WTC11 (cell line): ENCODE measurements at regions not wholly inside any gene's neighbourhood (a gene's known extent, or its start where the extent isn't known, plus 50 kb on each side); places are given as distances from the start of the nearest gene placed in this dataset.

Experiments used
- ATAC-seq: fragments of 200-7000 bp; cut with Tn5 transposase; 2 replicates; pipeline ENCODE4 v1.10.0; 2021; ENCODE audit warnings: mild to moderate bottlenecking, moderate library complexity
- CTCF ChIA-PET: fragments of 300-600 bp; sonication (Branson Sonifier 250); formaldehyde crosslinking; loops from one replicate; lab custom pipeline; 2021; ENCODE audit warnings: antibody characterized with exemption; lab: Charles Lee
- POLR2A ChIA-PET: fragments of 350-600 bp; sonication (Branson Sonifier 250); formaldehyde crosslinking; loops from one replicate; lab custom pipeline; 2021; ENCODE audit warnings: antibody characterized with exemption; lab: Charles Lee
- DNase-seq: peaks from one replicate; pipeline ENCODE4 v3.0.0; 2021; ENCODE audit warnings: low spot score
- H3K27ac Mint-ChIP-seq: 2 replicates; pipeline ENCODE4 v1.8.0; 2021; ENCODE audit warnings: mixed read lengths
- H3K27me3 Mint-ChIP-seq: 2 replicates; pipeline ENCODE4 v1.8.0; 2021; ENCODE audit warnings: low read depth, mild to moderate bottlenecking, moderate library complexity, mixed read lengths
- H3K36me3 Mint-ChIP-seq: 2 replicates; pipeline ENCODE4 v1.8.0; 2021; ENCODE audit warnings: mixed read lengths
- H3K4me1 Mint-ChIP-seq: 2 replicates; pipeline ENCODE4 v1.8.0; 2022; ENCODE audit warnings: mixed read lengths
- H3K4me3 Mint-ChIP-seq: 2 replicates; pipeline ENCODE4 v1.8.0; 2021; ENCODE audit warnings: mild to moderate bottlenecking, moderate library complexity, mixed read lengths
- H3K9me3 Mint-ChIP-seq: 2 replicates; pipeline ENCODE4 v1.8.0; 2021; ENCODE audit warnings: mixed read lengths
- ATF1 ChIP-seq: sonication (generic); formaldehyde crosslinking; IDR thresholded peaks from 2 replicates; pipeline ENCODE4 v1.8.1; 2023; ENCODE audit warnings: mild to moderate bottlenecking, moderate library complexity, missing genetic modification reagents
- CBFB ChIP-seq: sonication (generic); formaldehyde crosslinking; IDR thresholded peaks from 2 replicates; pipeline ENCODE4 v1.8.1; 2022; ENCODE audit warnings: mild to moderate bottlenecking, low read depth, missing genetic modification reagents
- E2F5 ChIP-seq: sonication (generic); formaldehyde crosslinking; IDR thresholded peaks from 2 replicates; pipeline ENCODE4 v1.8.1; 2022; ENCODE audit warnings: mild to moderate bottlenecking, moderate library complexity, missing genetic modification reagents
- EMX1 ChIP-seq: fragments of 250-450 bp; sonication (Bioruptor Pico); IDR thresholded peaks from 2 replicates; pipeline ENCODE4 v1.8.0; 2021; ENCODE audit warnings: mild to moderate bottlenecking
- GABPB1 ChIP-seq: sonication (generic); formaldehyde crosslinking; IDR thresholded peaks from 2 replicates; pipeline ENCODE4 v1.8.1; 2023; ENCODE audit warnings: mild to moderate bottlenecking, missing genetic modification reagents
- JAZF1 ChIP-seq: fragments of 250-450 bp; sonication (Bioruptor Pico); IDR thresholded peaks from 2 replicates; pipeline ENCODE4 v1.9.0; 2021; ENCODE audit warnings: moderate library complexity, mild to moderate bottlenecking, inconsistent platforms
- NR1H2 ChIP-seq: sonication (generic); formaldehyde crosslinking; IDR thresholded peaks from 2 replicates; pipeline ENCODE4 v1.9.0; 2021; ENCODE audit warnings: mild to moderate bottlenecking, moderate library complexity, missing genetic modification reagents
- RORB ChIP-seq: fragments of 250-450 bp; sonication (Bioruptor Pico); IDR thresholded peaks from 2 replicates; pipeline ENCODE4 v1.9.0; 2021; ENCODE audit warnings: mild to moderate bottlenecking
- TCF7 ChIP-seq: sonication (generic); formaldehyde crosslinking; IDR thresholded peaks from 2 replicates; pipeline ENCODE4 v1.8.0; 2022; ENCODE audit warnings: mild to moderate bottlenecking, low read depth, missing genetic modification reagents, moderate library complexity
- ZNF232 ChIP-seq: sonication (generic); formaldehyde crosslinking; IDR thresholded peaks from 2 replicates; pipeline ENCODE4 v1.8.0; 2022; ENCODE audit warnings: mild to moderate bottlenecking, missing genetic modification reagents
- ZNF263 ChIP-seq: sonication (generic); formaldehyde crosslinking; IDR thresholded peaks from 2 replicates; pipeline ENCODE4 v1.8.1; 2022; ENCODE audit warnings: low read depth, mild to moderate bottlenecking, moderate library complexity, missing genetic modification reagents
- ZNF396 ChIP-seq: fragments of 250-450 bp; sonication (Bioruptor Pico); IDR thresholded peaks from 2 replicates; pipeline ENCODE4 v1.8.0; 2021; ENCODE audit warnings: mild to moderate bottlenecking, moderate library complexity, borderline replicate concordance
- ZNF416 ChIP-seq: fragments of 250-450 bp; sonication (Bioruptor Pico); IDR thresholded peaks from 2 replicates; pipeline ENCODE4 v1.9.0; 2021; ENCODE audit warnings: mild to moderate bottlenecking, inconsistent platforms
- TF ChIP-seq, protein P1 (sequence below): sonication (generic); formaldehyde crosslinking; IDR thresholded peaks from 2 replicates; pipeline ENCODE4 v1.8.1; 2022; ENCODE audit warnings: low read depth, missing genetic modification reagents, borderline replicate concordance
- TF ChIP-seq, protein P2 (sequence below): sonication (generic); formaldehyde crosslinking; IDR thresholded peaks from 2 replicates; pipeline ENCODE4 v1.8.0; 2022; ENCODE audit warnings: mild to moderate bottlenecking, missing genetic modification reagents
- TF ChIP-seq, protein P3 (sequence below): sonication (generic); formaldehyde crosslinking; IDR thresholded peaks from 2 replicates; pipeline ENCODE4 v1.8.0; 2023; ENCODE audit warnings: missing genetic modification reagents, mild to moderate bottlenecking, borderline replicate concordance
- TF ChIP-seq, protein P4 (sequence below): sonication (generic); formaldehyde crosslinking; IDR thresholded peaks from 2 replicates; pipeline ENCODE4 v1.8.1; 2023; ENCODE audit warnings: mild to moderate bottlenecking, missing genetic modification reagents, moderate library complexity

DNA sequence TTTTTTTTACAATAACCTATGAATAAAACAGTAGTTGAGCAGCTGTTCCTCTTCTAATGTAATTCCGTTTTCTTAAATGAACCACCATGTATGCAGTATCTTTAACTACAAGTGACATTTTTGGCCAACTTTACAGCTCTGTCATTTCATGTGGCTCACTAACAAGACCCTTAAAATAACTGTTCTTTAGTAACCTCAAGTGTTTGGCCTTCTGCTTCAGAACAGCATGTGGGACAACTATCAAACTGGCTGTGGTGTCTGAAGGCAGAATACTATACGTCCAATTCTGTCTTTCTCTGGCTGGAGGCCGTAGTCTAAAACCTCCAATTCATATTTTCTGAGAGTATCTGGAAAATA, 391.4 kb downstream of the NNT start:
- H3K27me3 Mint-ChIP-seq: no peaks in the 10 kb centered on the region
- DNase-seq (no peak), ATAC-seq (no peak)
- no peaks in the 10 kb centered on the region for H3K36me3 Mint-ChIP-seq
- no peak overlapping the region for H3K4me3 Mint-ChIP-seq
- CTCF ChIA-PET: no interaction called here
- peaks cover 4% of the 10 kb centered on the region; the same call in 1 of the 2 replicates for H3K9me3 Mint-ChIP-seq
- no peak overlapping the region for H3K27ac Mint-ChIP-seq
- TF ChIP-seq ZNF396 (no peak), CBFB (no peak)
- TF ChIP-seq, all 79 proteins: peak for 0
- POLR2A ChIA-PET: no interaction called here
- peaks cover 25% of the 10 kb centered on the region for H3K4me1 Mint-ChIP-seq

GRCh38 chr5:43993634-43994351, 390.8 kb downstream of the NNT start:
- Mint-ChIP-seq H3K4me3 (no peak overlapping the region), H3K27me3 (no peaks in the 10 kb centered on the region), H3K27ac (no peak overlapping the region), H3K36me3 (no peaks in the 10 kb centered on the region), H3K4me1 (peaks cover 25% of the 10 kb centered on the region), H3K9me3 (peaks cover 4% of the 10 kb centered on the region; the same call in 1 of the 2 replicates)
- TF ChIP-seq TCF7: no peak
- no peak for TF ChIP-seq E2F5 (CRISPR knock-in tag)
- no peak for TF ChIP-seq ZNF232 (CRISPR knock-in tag)
- no peak for TF ChIP-seq EMX1 (CRISPR knock-in tag)
- no peak for TF ChIP-seq JAZF1 (CRISPR knock-in tag)
- TF ChIP-seq NR1H2: no peak
- no peak for TF ChIP-seq RORB (CRISPR knock-in tag)
- TF ChIP-seq, protein P1, sequence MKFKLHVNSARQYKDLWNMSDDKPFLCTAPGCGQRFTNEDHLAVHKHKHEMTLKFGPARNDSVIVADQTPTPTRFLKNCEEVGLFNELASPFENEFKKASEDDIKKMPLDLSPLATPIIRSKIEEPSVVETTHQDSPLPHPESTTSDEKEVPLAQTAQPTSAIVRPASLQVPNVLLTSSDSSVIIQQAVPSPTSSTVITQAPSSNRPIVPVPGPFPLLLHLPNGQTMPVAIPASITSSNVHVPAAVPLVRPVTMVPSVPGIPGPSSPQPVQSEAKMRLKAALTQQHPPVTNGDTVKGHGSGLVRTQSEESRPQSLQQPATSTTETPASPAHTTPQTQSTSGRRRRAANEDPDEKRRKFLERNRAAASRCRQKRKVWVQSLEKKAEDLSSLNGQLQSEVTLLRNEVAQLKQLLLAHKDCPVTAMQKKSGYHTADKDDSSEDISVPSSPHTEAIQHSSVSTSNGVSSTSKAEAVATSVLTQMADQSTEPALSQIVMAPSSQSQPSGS: no peak
- TF ChIP-seq, protein P2, sequence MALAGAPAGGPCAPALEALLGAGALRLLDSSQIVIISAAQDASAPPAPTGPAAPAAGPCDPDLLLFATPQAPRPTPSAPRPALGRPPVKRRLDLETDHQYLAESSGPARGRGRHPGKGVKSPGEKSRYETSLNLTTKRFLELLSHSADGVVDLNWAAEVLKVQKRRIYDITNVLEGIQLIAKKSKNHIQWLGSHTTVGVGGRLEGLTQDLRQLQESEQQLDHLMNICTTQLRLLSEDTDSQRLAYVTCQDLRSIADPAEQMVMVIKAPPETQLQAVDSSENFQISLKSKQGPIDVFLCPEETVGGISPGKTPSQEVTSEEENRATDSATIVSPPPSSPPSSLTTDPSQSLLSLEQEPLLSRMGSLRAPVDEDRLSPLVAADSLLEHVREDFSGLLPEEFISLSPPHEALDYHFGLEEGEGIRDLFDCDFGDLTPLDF (CRISPR knock-in tag): no peak
- no peak for TF ChIP-seq GABPB1 (CRISPR knock-in tag)
- TF ChIP-seq, protein P3, sequence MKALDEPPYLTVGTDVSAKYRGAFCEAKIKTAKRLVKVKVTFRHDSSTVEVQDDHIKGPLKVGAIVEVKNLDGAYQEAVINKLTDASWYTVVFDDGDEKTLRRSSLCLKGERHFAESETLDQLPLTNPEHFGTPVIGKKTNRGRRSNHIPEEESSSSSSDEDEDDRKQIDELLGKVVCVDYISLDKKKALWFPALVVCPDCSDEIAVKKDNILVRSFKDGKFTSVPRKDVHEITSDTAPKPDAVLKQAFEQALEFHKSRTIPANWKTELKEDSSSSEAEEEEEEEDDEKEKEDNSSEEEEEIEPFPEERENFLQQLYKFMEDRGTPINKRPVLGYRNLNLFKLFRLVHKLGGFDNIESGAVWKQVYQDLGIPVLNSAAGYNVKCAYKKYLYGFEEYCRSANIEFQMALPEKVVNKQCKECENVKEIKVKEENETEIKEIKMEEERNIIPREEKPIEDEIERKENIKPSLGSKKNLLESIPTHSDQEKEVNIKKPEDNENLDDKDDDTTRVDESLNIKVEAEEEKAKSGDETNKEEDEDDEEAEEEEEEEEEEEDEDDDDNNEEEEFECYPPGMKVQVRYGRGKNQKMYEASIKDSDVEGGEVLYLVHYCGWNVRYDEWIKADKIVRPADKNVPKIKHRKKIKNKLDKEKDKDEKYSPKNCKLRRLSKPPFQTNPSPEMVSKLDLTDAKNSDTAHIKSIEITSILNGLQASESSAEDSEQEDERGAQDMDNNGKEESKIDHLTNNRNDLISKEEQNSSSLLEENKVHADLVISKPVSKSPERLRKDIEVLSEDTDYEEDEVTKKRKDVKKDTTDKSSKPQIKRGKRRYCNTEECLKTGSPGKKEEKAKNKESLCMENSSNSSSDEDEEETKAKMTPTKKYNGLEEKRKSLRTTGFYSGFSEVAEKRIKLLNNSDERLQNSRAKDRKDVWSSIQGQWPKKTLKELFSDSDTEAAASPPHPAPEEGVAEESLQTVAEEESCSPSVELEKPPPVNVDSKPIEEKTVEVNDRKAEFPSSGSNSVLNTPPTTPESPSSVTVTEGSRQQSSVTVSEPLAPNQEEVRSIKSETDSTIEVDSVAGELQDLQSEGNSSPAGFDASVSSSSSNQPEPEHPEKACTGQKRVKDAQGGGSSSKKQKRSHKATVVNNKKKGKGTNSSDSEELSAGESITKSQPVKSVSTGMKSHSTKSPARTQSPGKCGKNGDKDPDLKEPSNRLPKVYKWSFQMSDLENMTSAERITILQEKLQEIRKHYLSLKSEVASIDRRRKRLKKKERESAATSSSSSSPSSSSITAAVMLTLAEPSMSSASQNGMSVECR: no peak
- TF ChIP-seq ZNF263 (CRISPR knock-in tag): no peak
- no peak for TF ChIP-seq ZNF416 (CRISPR knock-in tag)
- no peak for TF ChIP-seq ATF1 (CRISPR knock-in tag)
- TF ChIP-seq, protein P4, sequence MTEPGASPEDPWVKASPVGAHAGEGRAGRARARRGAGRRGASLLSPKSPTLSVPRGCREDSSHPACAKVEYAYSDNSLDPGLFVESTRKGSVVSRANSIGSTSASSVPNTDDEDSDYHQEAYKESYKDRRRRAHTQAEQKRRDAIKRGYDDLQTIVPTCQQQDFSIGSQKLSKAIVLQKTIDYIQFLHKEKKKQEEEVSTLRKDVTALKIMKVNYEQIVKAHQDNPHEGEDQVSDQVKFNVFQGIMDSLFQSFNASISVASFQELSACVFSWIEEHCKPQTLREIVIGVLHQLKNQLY (CRISPR knock-in tag): no peak
- no peak for ATAC-seq
- ChIA-PET CTCF (no interaction called here), POLR2A (no interaction called here)
- no peak for DNase-seq
